ENCODE measurements at regions not wholly inside any gene's neighbourhood (a gene's known extent, or its start where the extent isn't known, plus 50 kb on each side); places are given as distances from the start of the nearest gene placed in this dataset.
"Not testable (repeated sequence)": the region's sequence is repeated elsewhere in the genome, so short reads cannot be mapped to it uniquely, and the experiment has no call there.

- H3K4me3 ChIP-seq (ENCODE audit: low read depth, low read length): no peak overlapping the region
- TF ChIP-seq, protein P1, sequence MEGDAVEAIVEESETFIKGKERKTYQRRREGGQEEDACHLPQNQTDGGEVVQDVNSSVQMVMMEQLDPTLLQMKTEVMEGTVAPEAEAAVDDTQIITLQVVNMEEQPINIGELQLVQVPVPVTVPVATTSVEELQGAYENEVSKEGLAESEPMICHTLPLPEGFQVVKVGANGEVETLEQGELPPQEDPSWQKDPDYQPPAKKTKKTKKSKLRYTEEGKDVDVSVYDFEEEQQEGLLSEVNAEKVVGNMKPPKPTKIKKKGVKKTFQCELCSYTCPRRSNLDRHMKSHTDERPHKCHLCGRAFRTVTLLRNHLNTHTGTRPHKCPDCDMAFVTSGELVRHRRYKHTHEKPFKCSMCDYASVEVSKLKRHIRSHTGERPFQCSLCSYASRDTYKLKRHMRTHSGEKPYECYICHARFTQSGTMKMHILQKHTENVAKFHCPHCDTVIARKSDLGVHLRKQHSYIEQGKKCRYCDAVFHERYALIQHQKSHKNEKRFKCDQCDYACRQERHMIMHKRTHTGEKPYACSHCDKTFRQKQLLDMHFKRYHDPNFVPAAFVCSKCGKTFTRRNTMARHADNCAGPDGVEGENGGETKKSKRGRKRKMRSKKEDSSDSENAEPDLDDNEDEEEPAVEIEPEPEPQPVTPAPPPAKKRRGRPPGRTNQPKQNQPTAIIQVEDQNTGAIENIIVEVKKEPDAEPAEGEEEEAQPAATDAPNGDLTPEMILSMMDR (conservative IDR thresholded peaks at IDR 0.05; ENCODE audit: low read depth, low read length): no peak
- DNase-seq (ENCODE audit: low read depth): no peak
These were observed 205.0 kb upstream of the STAC start for GRCh38 chr3:36175113-36175812.

- no peak for DNase-seq (ENCODE audit: low read depth)
- TF ChIP-seq, protein P1 (conservative IDR thresholded peaks at IDR 0.05; ENCODE audit: low read depth, low read length): no peak
- no peak overlapping the region for H3K4me3 ChIP-seq (ENCODE audit: low read depth, low read length)
These were observed 204.3 kb upstream of the STAC start for GRCh38 chr3:36175916-36176461.

- no peak for DNase-seq (ENCODE audit: low read depth)
- TF ChIP-seq, protein P1 (conservative IDR thresholded peaks at IDR 0.05; ENCODE audit: low read depth, low read length): no peak
- no peak overlapping the region for H3K4me3 ChIP-seq (ENCODE audit: low read depth, low read length)
These were observed 202.3 kb upstream of the STAC start for GRCh38 chr3:36178018-36178417.

DNA sequence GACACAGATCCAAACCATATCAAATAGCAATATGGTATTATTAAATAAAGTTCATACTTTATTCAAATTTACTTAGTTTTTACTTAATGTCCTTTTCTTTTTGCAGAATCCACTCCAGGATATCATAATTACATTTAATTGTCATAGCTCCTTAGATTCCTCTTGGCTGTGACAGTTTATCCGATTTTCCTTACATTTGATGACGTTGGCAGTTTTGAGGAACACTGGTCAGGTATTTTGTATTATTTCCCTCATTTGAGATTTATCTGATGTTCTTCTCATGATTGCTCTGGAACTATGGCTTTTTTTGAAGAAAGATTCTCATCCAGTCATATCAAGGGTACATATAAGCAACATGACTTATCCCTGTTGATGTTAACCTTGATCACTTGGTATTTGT is 198.3 kb upstream of the STAC start:
- DNase-seq (ENCODE audit: low read depth): no peak
- TF ChIP-seq, protein P1 (conservative IDR thresholded peaks at IDR 0.05; ENCODE audit: low read depth, low read length): no peak
- H3K4me3 ChIP-seq (ENCODE audit: low read depth, low read length): no peak overlapping the region

GRCh38 chr3:36187197-36187596 is 193.1 kb upstream of the STAC start:
- not testable (repeated sequence) for H3K4me3 ChIP-seq (ENCODE audit: low read depth, low read length); DNase-seq (ENCODE audit: low read depth)

DNA sequence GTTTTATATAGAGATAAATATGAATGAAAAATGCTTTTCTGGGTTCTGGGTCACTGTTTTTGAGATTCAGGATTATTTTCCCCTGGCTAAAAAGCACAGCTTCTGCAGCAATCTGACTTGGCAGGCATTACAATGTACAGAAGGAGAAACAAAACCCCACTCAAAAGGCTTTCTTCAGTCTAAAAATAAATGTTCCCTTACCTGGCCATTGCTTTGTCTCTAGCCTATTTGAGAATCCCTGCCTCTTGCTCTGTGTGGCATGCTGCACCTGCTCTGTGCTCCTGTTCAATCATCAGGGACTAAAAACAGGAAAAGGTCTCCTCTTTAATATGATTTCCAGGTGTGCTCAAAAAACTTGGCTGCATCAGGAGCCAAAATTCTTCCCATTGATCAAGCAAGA is 187.4 kb upstream of the STAC start:
- TF ChIP-seq, protein P1 (conservative IDR thresholded peaks at IDR 0.05; ENCODE audit: low read depth, low read length): no peak
- H3K4me3 ChIP-seq (ENCODE audit: low read depth, low read length): no peak overlapping the region
- no peak for DNase-seq (ENCODE audit: low read depth)

GRCh38 chr3:36193448-36193847 is 186.9 kb upstream of the STAC start:
- DNase-seq (ENCODE audit: low read depth): no peak
- no peak overlapping the region for H3K4me3 ChIP-seq (ENCODE audit: low read depth, low read length)
- TF ChIP-seq, protein P1 (conservative IDR thresholded peaks at IDR 0.05; ENCODE audit: low read depth, low read length): no peak

All from choroid plexus epithelial cell (primary cell).